GM12878 (cell line): ENCODE measurements at regions not wholly inside any gene's neighbourhood (a gene's known extent, or its start where the extent isn't known, plus 50 kb on each side); places are given as distances from the start of the nearest gene placed in this dataset.

Experiments used
- ATAC-seq: fragments of 200-7000 bp; cut with Tn5 transposase; 3 replicates; pipeline ENCODE4 v1.9.1; 2020; ENCODE audit warnings: mild to moderate bottlenecking, moderate library complexity
- BruUV-seq: library from RNA; stranded (reverse); fragments of 400-500 nt; replicated peaks from 2 replicates; lab custom pipeline; 2021; lab: Mats Ljungman, UMichigan
- CTCF ChIA-PET: fragments of 300-600 bp; sonication (Branson Sonifier 250); formaldehyde crosslinking; extraction: SDS; loops from one replicate; lab custom pipeline; 2021; ENCODE audit warnings: inconsistent platforms; lab: Yijun Ruan, JAX
- POLR2A ChIA-PET: fragments of 350-600 bp; formaldehyde crosslinking; extraction: SDS; loops from one replicate; lab custom pipeline; 2021; ENCODE audit warnings: inconsistent platforms; lab: Charles Lee
- RAD21 ChIA-PET: fragments of 300-600 bp; sonication (Branson Sonifier 250); formaldehyde crosslinking; loops from one replicate; lab custom pipeline; 2023; ENCODE audit warnings: antibody characterized with exemption; ENCODE audit not compliant: unreplicated experiment; lab: Charles Lee
- SMC1A ChIA-PET: fragments of 300-600 bp; sonication (Branson Sonifier 250); formaldehyde crosslinking; loops from one replicate; lab custom pipeline; 2023; ENCODE audit not compliant: unreplicated experiment, uncharacterized antibody; lab: Charles Lee
- DNase-seq: peaks from one replicate; pipeline ENCODE4 v3.0.0-alpha.2; 2011; ENCODE audit warnings: low read depth, low spot score
- FAIRE-seq: peaks from 3 replicates; lab custom pipeline; 2011; peaks lifted over from hg19 to GRCh38; lab: Jason Lieb, UNC
- H2AFZ ChIP-seq: 2 replicates; pipeline ENCODE4 v1.6.0; 2011; ENCODE audit warnings: low read depth, low read length, control low read depth; ENCODE audit not compliant: control insufficient read depth
- H3K27ac ChIP-seq: 2 replicates; pipeline ENCODE4 v1.5.1; 2011; ENCODE audit warnings: control low read depth; ENCODE audit not compliant: control insufficient read depth, insufficient read depth
- H3K27me3 ChIP-seq, 2 experiments: replicated peaks in 1 of 2; 2 replicates each; pipeline versions ENCODE4 v1.6.0 to v1.6.1; 2011; ENCODE audit warnings: low read length in 1 of 2; ENCODE audit not compliant: control insufficient read depth in 2 of 2, insufficient read depth in 2 of 2
- H3K36me3 ChIP-seq, 2 experiments: 2 replicates each; pipeline ENCODE4 v1.5.1; 2011; ENCODE audit warnings: low read length in 1 of 2; ENCODE audit not compliant: control insufficient read depth in 2 of 2, insufficient read depth in 2 of 2
- H3K4me1 ChIP-seq: 2 replicates; pipeline ENCODE4 v1.6.1; 2011; ENCODE audit warnings: mild to moderate bottlenecking, low read length, moderate library complexity, mixed read lengths; ENCODE audit not compliant: control insufficient read depth, insufficient read depth
- H3K4me2 ChIP-seq: 2 replicates; pipeline ENCODE4 v1.6.0; 2011; ENCODE audit warnings: control low read depth; ENCODE audit not compliant: control insufficient read depth, insufficient read depth
- H3K4me3 ChIP-seq: fragments of 200-600 bp; sonication (generic); 2 replicates; pipeline ENCODE4 v1.5.1; 2016
- H3K79me2 ChIP-seq: 2 replicates; pipeline ENCODE4 v1.6.0; 2011; ENCODE audit warnings: low read length; ENCODE audit not compliant: control insufficient read depth, insufficient read depth
- H3K9ac ChIP-seq: 2 replicates; pipeline ENCODE4 v1.8.0; 2011; ENCODE audit warnings: low read length, control low read depth, mixed read lengths; ENCODE audit not compliant: control insufficient read depth, insufficient read depth
- H3K9me3 ChIP-seq: replicated peaks from 3 replicates; pipeline ENCODE4 v1.5.1; 2011; ENCODE audit warnings: mild to moderate bottlenecking, low read length; ENCODE audit not compliant: control insufficient read depth, insufficient read depth
- H4K20me1 ChIP-seq: 2 replicates; pipeline ENCODE4 v1.6.0; 2011; ENCODE audit not compliant: control insufficient read depth, insufficient read depth
- ATF7 ChIP-seq: fragments of 450-650 bp; IDR thresholded peaks from 2 replicates; pipeline ENCODE4 v1.6.1; 2016; ENCODE audit warnings: low read depth, mild to moderate bottlenecking
- DPF2 ChIP-seq: fragments of 450-650 bp; IDR thresholded peaks from 2 replicates; pipeline ENCODE4 v1.6.1; 2017; ENCODE audit warnings: mild to moderate bottlenecking
- HCFC1 ChIP-seq: fragments of 150-350 bp; IDR thresholded peaks from 2 replicates; pipeline ENCODE4 v1.6.1; 2014; ENCODE audit warnings: low read length
- KLF5 ChIP-seq: fragments of 450-650 bp; IDR thresholded peaks from 2 replicates; pipeline ENCODE4 v1.6.1; 2014; ENCODE audit warnings: mild to moderate bottlenecking; ENCODE audit not compliant: partially characterized antibody
- LARP7 ChIP-seq: fragments of 450-650 bp; IDR thresholded peaks from 2 replicates; pipeline ENCODE4 v1.6.1; 2017; ENCODE audit warnings: mild to moderate bottlenecking
- NFYB ChIP-seq: IDR thresholded peaks from 2 replicates; pipeline ENCODE4 v1.6.1; 2011; ENCODE audit warnings: low read depth, mild to moderate bottlenecking, low read length, improper control_type of control experiment, moderate library complexity; ENCODE audit not compliant: insufficient read depth
- NKRF ChIP-seq: fragments of 450-650 bp; conservative IDR thresholded peaks from 2 replicates; pipeline ENCODE4 v1.6.1; 2017; ENCODE audit warnings: mild to moderate bottlenecking, moderate library complexity
- NR2C1 ChIP-seq: fragments of 450-650 bp; IDR thresholded peaks from 2 replicates; pipeline ENCODE4 v1.6.1; 2017; ENCODE audit warnings: antibody characterized with exemption, mild to moderate bottlenecking, moderate library complexity
- PAX5 ChIP-seq: IDR thresholded peaks from 2 replicates; pipeline ENCODE4 v1.6.1; 2011; ENCODE audit warnings: low read depth, low read length, borderline replicate concordance
- PAX8 ChIP-seq: fragments of 450-650 bp; IDR thresholded peaks from 2 replicates; pipeline ENCODE4 v1.6.1; 2017; ENCODE audit warnings: mild to moderate bottlenecking, moderate library complexity
- RFX5 ChIP-seq: IDR thresholded peaks from 2 replicates; pipeline ENCODE4 v1.6.1; 2011; ENCODE audit warnings: low read depth, low read length, improper control_type of control experiment
- SPI1 ChIP-seq: IDR thresholded peaks from 2 replicates; pipeline ENCODE4 v1.6.1; 2011; ENCODE audit warnings: low read depth, mild to moderate bottlenecking, low read length, moderate library complexity, borderline replicate concordance; ENCODE audit not compliant: insufficient read depth
- SREBF2 ChIP-seq: IDR thresholded peaks from 2 replicates; pipeline ENCODE4 v1.6.1; 2012; ENCODE audit warnings: mild to moderate bottlenecking, low read length
- SRF ChIP-seq, 2 experiments: IDR thresholded peaks; 2 replicates each; pipeline ENCODE4 v1.6.1; 2011; ENCODE audit warnings: low read depth in 2 of 2, low read length in 2 of 2, mild to moderate bottlenecking in 1 of 2, moderate library complexity in 1 of 2
- STAT1 ChIP-seq: fragments of 450-650 bp; conservative IDR thresholded peaks from 2 replicates; pipeline ENCODE4 v1.6.1; 2014; ENCODE audit warnings: antibody characterized with exemption, mild to moderate bottlenecking
- SUPT20H ChIP-seq: IDR thresholded peaks from 2 replicates; pipeline ENCODE4 v1.6.1; 2011; ENCODE audit warnings: low read depth, mild to moderate bottlenecking, low read length, moderate library complexity, borderline replicate concordance; ENCODE audit not compliant: control insufficient read depth
- YBX1 ChIP-seq: fragments of 450-650 bp; IDR thresholded peaks from 2 replicates; pipeline ENCODE4 v1.6.1; 2016; ENCODE audit warnings: antibody characterized with exemption
- ZNF217 ChIP-seq: fragments of 450-650 bp; IDR thresholded peaks from 2 replicates; pipeline ENCODE4 v1.6.1; 2017; ENCODE audit warnings: antibody characterized with exemption, mild to moderate bottlenecking
- WGBS: methylation state at CpG from one replicate; pipeline ENCODE4 v1.1.6; 2016; ENCODE audit warnings: low lambda C conversion rate; ENCODE audit not compliant: insufficient replicate concordance, insufficient coverage; ENCODE audit errors: missing lambda C conversion rate; 5-methylcytosine and 5-hydroxymethylcytosine counted together
- in situ Hi-C: fragments of 300-500 bp; cut with MboI; formaldehyde crosslinking; loops from 9 replicates; pipeline ENCODE4 v1.14.3; 2018; ENCODE audit warnings: mixed read lengths
- intact Hi-C: fragments of 100-400 bp; cut with micrococcal nuclease; formaldehyde crosslinking; loops from one replicate; pipeline ENCODE4 v1.14.2; 2022; ENCODE audit not compliant: unreplicated experiment

GRCh38 chr5:121251954-121252353, 599.7 kb upstream of the FTMT start:
- ChIA-PET SMC1A (no interaction called here), POLR2A (no interaction called here), RAD21 (no interaction called here), CTCF (no interaction called here)
- Histone ChIP-seq H2AFZ (no peak overlapping the region), H4K20me1 (no peaks in the 10 kb centered on the region), H3K36me3 (no peaks in the 10 kb centered on the region), H3K9ac (no peak overlapping the region), H3K4me1 (no peaks in the 10 kb centered on the region), H3K9me3 (no peaks in the 10 kb centered on the region), H3K4me2 (no peak overlapping the region), H3K79me2 (no peaks in the 10 kb centered on the region), H3K27me3 (no peaks in the 10 kb centered on the region), H3K4me3 (no peak overlapping the region), H3K27ac (no peak overlapping the region)
- in situ Hi-C loops (no loop called here), intact Hi-C loops (no loop called here)
- 42% methylated on average over 5 of the region's 5 CpGs for WGBS
- DNase-seq (no peak), ATAC-seq (no peak), FAIRE-seq (no peak)
- TF ChIP-seq HCFC1 (no peak), RFX5 (no peak), LARP7 (no peak), ATF7 (no peak)
- no TSS peak for BruUV-seq

GRCh38 chr5:121257621-121258020, 594.1 kb upstream of the FTMT start:
- Histone ChIP-seq H3K27ac (no peak overlapping the region), H3K27me3 (no peaks in the 10 kb centered on the region), H3K79me2 (no peaks in the 10 kb centered on the region), H3K4me1 (no peaks in the 10 kb centered on the region), H3K36me3 (no peaks in the 10 kb centered on the region), H3K9ac (no peak overlapping the region), H2AFZ (no peak overlapping the region), H3K4me2 (no peak overlapping the region), H4K20me1 (no peaks in the 10 kb centered on the region), H3K4me3 (no peak overlapping the region), H3K9me3 (no peaks in the 10 kb centered on the region)
- FAIRE-seq (no peak), ATAC-seq (no peak), DNase-seq (no peak)
- ChIA-PET CTCF (no interaction called here), RAD21 (no interaction called here), POLR2A (no interaction called here), SMC1A (no interaction called here)
- in situ Hi-C loops = no loop called here
- no TSS peak for BruUV-seq
- TF ChIP-seq DPF2 (no peak), PAX8 (no peak), NFYB (no peak), YBX1 (no peak), SUPT20H (no peak), SRF (IDR thresholded peaks at IDR 0.05; ENCODE audit: low read depth in 2 of 2, low read length in 2 of 2) (no peak), PAX5 (no peak), SREBF2 (no peak), NKRF (no peak), ZNF217 (no peak), NR2C1 (no peak), STAT1 (no peak), SPI1 (no peak), KLF5 (no peak)
- intact Hi-C loops = no loop called here
